ENCODE measurements at regions not wholly inside any gene's neighbourhood (a gene's known extent, or its start where the extent isn't known, plus 50 kb on each side); places are given as distances from the start of the nearest gene placed in this dataset.

- intact Hi-C loops (cut with DNase I; ENCODE audit: low total_unique reads) (no loop called here), in situ Hi-C loops (cut with MboI; ENCODE audit: low pct_ligation_motif_present in 1 of 4, low pct_unique_long_range_greater_than_20kb in 1 of 4, low sequenced_read_pairs in 3 of 4) (no loop called here)
- Histone ChIP-seq H3K27me3 (no peaks in the 10 kb centered on the region), H3K9me3 (no peaks in the 10 kb centered on the region), H3K4me3 (no peak overlapping the region), H3K36me3 (no peaks in the 10 kb centered on the region), H3K4me1 (no peaks in the 10 kb centered on the region), H3K27ac (no peak overlapping the region)
- TF ChIP-seq POLR2A (IDR thresholded peaks at IDR 0.05) (no peak), CTCF (IDR thresholded peaks at IDR 0.05) (no peak), EP300 (IDR thresholded peaks at IDR 0.05; ENCODE audit: low read depth) (no peak), POLR2AphosphoS5 (IDR thresholded peaks at IDR 0.05) (no peak)
- no peak for DNase-seq
Measured at GRCh38 chr3:96491023-96491422, 323.4 kb upstream of the EPHA6 start.

GRCh38 chr3:96491868-96492267 lies 322.5 kb upstream of the EPHA6 start:
- intact Hi-C loops (cut with DNase I; ENCODE audit: low total_unique reads) (no loop called here), in situ Hi-C loops (cut with MboI; ENCODE audit: low pct_ligation_motif_present in 1 of 4, low pct_unique_long_range_greater_than_20kb in 1 of 4, low sequenced_read_pairs in 3 of 4) (no loop called here)
- H3K4me1 ChIP-seq, result no peaks in the 10 kb centered on the region
- H3K27ac ChIP-seq, result no peak overlapping the region
- H3K27me3 ChIP-seq, result no peaks in the 10 kb centered on the region
- DNase-seq, result no peak
- TF ChIP-seq CTCF (IDR thresholded peaks at IDR 0.05) (no peak), POLR2AphosphoS5 (IDR thresholded peaks at IDR 0.05) (no peak), POLR2A (IDR thresholded peaks at IDR 0.05) (no peak), EP300 (IDR thresholded peaks at IDR 0.05; ENCODE audit: low read depth) (no peak)
- H3K4me3 ChIP-seq, result no peak overlapping the region
- no peaks in the 10 kb centered on the region for H3K36me3 ChIP-seq
- H3K9me3 ChIP-seq, result no peaks in the 10 kb centered on the region

GRCh38 chr3:96510334-96510733 lies 304.1 kb upstream of the EPHA6 start:
- DNase-seq, result no peak
- intact Hi-C loops (cut with DNase I; ENCODE audit: low total_unique reads) (no loop called here), in situ Hi-C loops (cut with MboI; ENCODE audit: low pct_ligation_motif_present in 1 of 4, low pct_unique_long_range_greater_than_20kb in 1 of 4, low sequenced_read_pairs in 3 of 4) (no loop called here)
- Histone ChIP-seq H3K27ac (no peak overlapping the region), H3K4me3 (no peak overlapping the region), H3K27me3 (no peaks in the 10 kb centered on the region), H3K9me3 (no peaks in the 10 kb centered on the region), H3K4me1 (no peaks in the 10 kb centered on the region), H3K36me3 (no peaks in the 10 kb centered on the region)
- TF ChIP-seq POLR2AphosphoS5 (IDR thresholded peaks at IDR 0.05) (no peak), EP300 (IDR thresholded peaks at IDR 0.05; ENCODE audit: low read depth) (no peak), POLR2A (IDR thresholded peaks at IDR 0.05) (no peak), CTCF (IDR thresholded peaks at IDR 0.05) (no peak)
- WGBS, 2 donors (ENCODE audit: low coverage in 1 of 2), result 83 to 88% methylated on average over 6 to 7 of the region's 7 CpGs

- H3K4me1 ChIP-seq, result no peaks in the 10 kb centered on the region
- H3K36me3 ChIP-seq, result no peaks in the 10 kb centered on the region
- H3K27ac ChIP-seq, result no peak overlapping the region
- H3K4me3 ChIP-seq, result no peak overlapping the region
- DNase-seq, result no peak
- in situ Hi-C loops (cut with MboI; ENCODE audit: low pct_ligation_motif_present in 1 of 4, low pct_unique_long_range_greater_than_20kb in 1 of 4, low sequenced_read_pairs in 3 of 4) (no loop called here), intact Hi-C loops (cut with DNase I; ENCODE audit: low total_unique reads) (no loop called here)
- peaks cover 0 to 5% of the 10 kb centered on the region in 2 donors for H3K9me3 ChIP-seq
- H3K27me3 ChIP-seq, result no peaks in the 10 kb centered on the region
- TF ChIP-seq POLR2A (IDR thresholded peaks at IDR 0.05), result no peak
- TF ChIP-seq EP300 (IDR thresholded peaks at IDR 0.05; ENCODE audit: low read depth), result no peak
- TF ChIP-seq CTCF (IDR thresholded peaks at IDR 0.05), result no peak
- no peak for TF ChIP-seq POLR2AphosphoS5 (IDR thresholded peaks at IDR 0.05)
Measured at GRCh38 chr3:96537165-96537564, 277.2 kb upstream of the EPHA6 start.

Data from transverse colon (tissue), 4 donors.